ENCODE measurements at regions not wholly inside any gene's neighbourhood (a gene's known extent, or its start where the extent isn't known, plus 50 kb on each side); places are given as distances from the start of the nearest gene placed in this dataset.

GRCh38 chr2:11073776-11074175 is 81.5 kb upstream of the SLC66A3 start:
- no peak for TF ChIP-seq CTCF (IDR thresholded peaks at IDR 0.05; ENCODE audit: low read depth, low read length, poor library complexity, severe bottlenecking)
- no peak for TF ChIP-seq EZH2phosphoT487 (IDR thresholded peaks at IDR 0.05; ENCODE audit: borderline replicate concordance, low read length)
